GM12892 (cell line): ENCODE measurements at regions not wholly inside any gene's neighbourhood (a gene's known extent, or its start where the extent isn't known, plus 50 kb on each side); places are given as distances from the start of the nearest gene placed in this dataset.

Experiments used
- POLR2A ChIP-seq: IDR thresholded peaks from 2 replicates; pipeline ENCODE4 v1.6.1; 2011; ENCODE audit warnings: low read depth, low read length, control low read depth
- POLR2AphosphoS5 ChIP-seq: IDR thresholded peaks from 2 replicates; pipeline ENCODE4 v1.6.1; 2011; ENCODE audit warnings: low read depth, low read length, control low read depth
- TAF1 ChIP-seq: IDR thresholded peaks from 2 replicates; pipeline ENCODE4 v1.6.1; 2011; ENCODE audit warnings: low read depth, mild to moderate bottlenecking, control low read depth, low read length, borderline replicate concordance

DNA sequence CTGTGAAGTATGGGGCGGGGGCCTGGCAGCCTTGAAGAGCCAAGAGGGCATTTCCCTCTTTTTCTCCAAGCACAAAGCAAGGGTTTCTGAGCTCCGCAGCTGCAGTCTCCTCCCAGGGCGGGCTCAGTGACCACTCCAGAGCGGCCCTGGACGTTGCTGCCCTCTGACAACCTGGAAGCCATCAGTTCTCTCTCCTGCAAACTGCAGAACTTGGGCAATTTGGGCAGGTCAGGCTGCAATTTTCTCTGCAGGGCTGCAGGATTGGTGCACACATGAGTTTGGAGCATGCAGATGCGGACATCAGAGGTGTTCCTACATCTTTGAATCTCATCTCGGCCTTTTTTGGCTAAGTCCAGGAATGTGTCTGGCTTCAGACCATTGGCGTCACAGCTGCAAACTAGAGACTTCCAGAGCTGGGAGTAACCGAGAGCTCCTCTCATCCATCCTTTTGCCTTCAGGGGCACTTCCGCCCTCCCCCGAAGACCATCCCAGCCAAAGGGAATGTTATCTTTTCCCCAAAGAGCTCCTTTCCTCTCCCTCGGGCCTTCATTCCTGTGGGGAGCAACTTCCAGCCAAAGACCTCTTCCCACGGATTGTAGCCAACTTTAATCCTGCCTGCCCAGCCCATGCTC, 139.6 kb upstream of the WNT4 start:
- TF ChIP-seq POLR2A (no peak), TAF1 (no peak), POLR2AphosphoS5 (no peak)
